GM19023 (cell line): ENCODE measurements at regions not wholly inside any gene's neighbourhood (a gene's known extent, or its start where the extent isn't known, plus 50 kb on each side); places are given as distances from the start of the nearest gene placed in this dataset.
"Not testable (repeated sequence)": the region's sequence is repeated elsewhere in the genome, so short reads cannot be mapped to it uniquely, and the experiment has no call there.

Experiments used
- ATAC-seq: cut with Tn5 transposase; IDR thresholded peaks from one replicate; pipeline ENCODE4 v1.9.1; 2021; ENCODE audit warnings: mild to moderate bottlenecking, moderate library complexity; ENCODE audit not compliant: unreplicated experiment

GRCh38 chr12:93235881-93236280, 141.8 kb upstream of the NUDT4 start:
- no peak for ATAC-seq

- ATAC-seq = no peak
These were observed 140.3 kb upstream of the NUDT4 start for GRCh38 chr12:93237235-93237915.

DNA sequence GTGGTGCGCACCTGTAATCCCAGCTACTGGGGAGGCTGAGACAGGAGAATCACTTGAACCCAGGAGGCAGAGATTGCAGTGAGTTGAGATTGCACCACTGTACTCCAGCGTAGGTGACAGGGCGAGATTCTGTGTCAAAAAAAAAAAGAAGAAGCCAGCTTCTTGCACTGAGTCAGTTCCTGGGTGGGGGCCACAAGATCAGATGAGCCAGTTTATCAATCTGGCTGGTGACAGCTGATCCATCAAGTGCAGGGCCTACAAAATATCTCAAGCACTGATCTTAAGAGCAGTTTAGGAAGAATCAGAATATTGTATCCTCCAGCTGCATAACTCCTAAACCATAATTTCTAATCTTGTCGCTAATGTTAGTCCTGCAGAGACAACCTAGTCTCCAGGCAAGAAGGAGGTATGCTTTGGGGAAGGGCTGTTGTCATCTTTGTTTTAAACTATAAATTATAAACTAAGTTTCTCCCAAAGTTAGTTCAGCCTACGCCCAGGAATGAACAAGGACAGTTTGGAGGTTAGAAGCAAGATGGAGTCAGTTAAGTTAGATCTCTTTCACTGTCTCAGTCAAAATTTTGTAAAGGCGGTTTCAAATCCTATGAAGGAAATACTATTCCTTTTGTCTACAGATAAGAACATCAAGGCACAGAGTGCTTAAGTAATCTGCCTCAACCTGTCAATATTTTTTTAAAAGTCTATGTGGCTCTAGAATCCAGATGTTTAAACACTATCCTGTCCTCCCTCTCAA, 139.0 kb upstream of the NUDT4 start:
- ATAC-seq = not testable (repeated sequence)

GRCh38 chr12:93239789-93240188, 137.9 kb upstream of the NUDT4 start:
- ATAC-seq = not testable (repeated sequence)

DNA sequence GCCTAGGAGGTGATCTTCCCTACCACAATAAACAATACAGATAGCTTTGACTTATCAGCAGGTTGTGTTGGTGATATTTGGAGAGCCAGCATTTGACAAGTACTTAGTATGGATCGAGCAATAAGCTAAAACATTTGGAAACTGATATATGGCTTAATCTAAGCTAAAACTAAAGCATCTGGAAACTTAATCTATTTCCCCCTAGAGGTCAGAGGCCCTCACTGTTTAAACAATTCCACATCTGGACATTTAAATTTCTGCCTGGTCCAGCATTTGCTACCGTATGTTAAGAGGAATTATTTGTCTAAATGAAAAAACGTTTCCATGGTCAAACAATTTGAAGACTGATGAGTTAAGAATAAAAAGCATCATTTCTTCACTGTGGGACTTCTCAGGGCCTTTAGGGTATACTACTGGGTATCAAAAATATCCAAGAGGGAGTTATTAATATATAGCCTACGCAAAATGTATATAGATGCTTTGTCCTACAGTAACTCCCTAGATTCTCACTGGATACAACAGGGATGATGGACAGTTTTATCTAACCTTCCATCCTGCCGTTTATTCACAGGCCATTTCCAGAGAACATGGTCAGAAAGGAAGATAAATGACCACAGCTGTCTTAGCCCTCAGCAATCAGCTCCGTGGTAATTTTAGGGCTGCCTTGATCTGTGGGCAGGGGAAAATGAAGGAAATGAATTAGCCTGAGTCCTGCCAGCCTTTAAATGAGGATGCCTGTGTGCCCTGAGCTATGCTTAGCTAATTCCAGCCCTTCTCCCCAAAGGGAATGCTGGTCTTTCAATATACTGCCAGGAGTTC, 135.4 kb upstream of the NUDT4 start:
- ATAC-seq = no peak

GRCh38 chr12:93243382-93243688, 134.4 kb upstream of the NUDT4 start:
- no peak for ATAC-seq

- no peak for ATAC-seq
These were observed 133.8 kb upstream of the NUDT4 start for GRCh38 chr12:93243689-93244513.

- ATAC-seq = peak; percentile 36
These were observed 133.1 kb upstream of the NUDT4 start for GRCh38 chr12:93244514-93245077.

DNA sequence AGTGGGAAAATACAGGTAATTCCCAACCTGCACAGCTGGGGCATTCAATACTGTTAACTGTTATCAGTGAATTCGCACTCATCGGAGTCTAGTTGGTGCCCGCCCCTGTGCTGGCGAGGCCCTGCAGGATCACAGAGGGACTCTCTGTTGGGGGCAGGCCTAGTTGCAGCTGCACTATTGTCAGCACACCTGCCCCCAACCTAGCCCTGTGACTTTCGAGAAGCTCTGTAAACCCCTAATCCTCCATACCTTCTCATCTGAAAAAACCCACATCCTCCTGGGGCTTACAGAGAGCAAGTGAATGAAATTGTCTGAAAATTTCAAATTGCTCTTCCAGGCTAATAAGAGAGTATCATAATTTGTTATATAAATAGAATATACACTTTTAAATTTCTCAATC, 132.2 kb upstream of the NUDT4 start:
- peak; percentile 67 for ATAC-seq

DNA sequence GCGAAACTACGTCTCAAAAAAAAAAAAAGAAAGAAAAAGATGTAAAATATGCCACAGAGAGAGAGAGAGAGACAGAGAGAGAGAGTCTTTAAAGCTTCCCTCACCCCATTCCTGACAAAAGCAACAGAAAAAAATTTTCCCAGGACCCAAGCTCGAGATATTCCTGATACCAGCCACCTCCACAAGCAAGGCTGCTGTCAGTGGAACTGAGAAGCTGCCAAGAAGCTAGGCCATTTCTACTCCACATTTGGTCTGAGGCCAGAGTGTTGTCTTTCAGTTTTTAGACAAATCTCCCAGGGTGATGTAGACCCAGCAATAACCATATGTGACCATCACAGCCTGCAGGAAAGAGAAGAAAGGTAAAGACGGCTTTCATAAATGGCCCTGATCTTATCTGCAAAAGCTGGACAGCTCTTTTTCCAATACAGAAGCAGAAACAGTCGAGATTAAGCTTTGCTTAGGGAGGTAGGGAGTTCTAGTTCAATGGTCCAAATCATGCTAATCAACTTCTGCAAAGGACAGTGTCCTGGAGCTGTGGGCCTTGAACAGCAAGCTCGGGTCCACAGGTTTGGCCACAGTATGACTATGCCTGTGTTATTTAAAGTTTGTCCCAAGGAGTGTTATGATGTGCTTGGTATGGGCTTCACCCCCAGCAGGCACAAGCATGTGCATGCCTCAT, 130.3 kb upstream of the NUDT4 start:
- no peak for ATAC-seq

DNA sequence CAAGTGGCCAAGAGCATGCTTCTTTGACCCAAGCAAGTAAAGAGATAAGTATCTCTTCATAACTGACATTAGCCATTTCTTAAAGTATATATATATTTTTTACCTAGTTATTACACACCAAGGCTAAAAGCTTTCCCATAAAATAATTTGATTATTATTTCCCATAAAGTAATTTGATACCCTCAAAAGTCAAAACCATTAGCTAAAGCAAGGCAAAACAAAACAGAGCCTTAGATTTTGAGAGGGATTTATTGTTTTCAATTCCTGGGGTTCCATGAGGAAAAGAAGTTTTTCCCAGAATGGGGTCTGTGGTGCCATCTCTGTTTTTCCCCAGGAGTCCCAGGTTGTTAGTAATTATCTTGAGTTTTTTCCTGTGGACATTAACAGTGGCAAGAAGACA, 125.5 kb upstream of the NUDT4 start:
- no peak for ATAC-seq

DNA sequence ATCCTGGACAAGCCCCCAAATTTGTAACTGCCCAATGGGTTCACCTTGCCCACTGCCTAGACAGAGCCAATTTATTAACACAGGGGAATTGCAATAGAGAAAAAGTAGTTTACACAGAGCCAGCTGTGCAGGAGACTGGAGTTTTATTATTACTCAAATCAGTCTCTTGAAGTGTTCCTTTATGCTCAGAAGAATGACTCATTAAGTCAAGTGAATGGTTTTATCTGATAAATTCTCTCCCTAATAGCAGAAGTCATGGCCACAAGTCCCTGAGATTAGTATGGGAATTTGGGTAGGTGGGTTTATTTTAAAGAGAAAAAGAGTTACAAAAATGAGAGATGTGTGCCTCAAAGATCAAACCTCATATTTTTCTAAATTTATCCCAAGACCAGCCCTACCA, 122.8 kb upstream of the NUDT4 start:
- ATAC-seq = no peak

DNA sequence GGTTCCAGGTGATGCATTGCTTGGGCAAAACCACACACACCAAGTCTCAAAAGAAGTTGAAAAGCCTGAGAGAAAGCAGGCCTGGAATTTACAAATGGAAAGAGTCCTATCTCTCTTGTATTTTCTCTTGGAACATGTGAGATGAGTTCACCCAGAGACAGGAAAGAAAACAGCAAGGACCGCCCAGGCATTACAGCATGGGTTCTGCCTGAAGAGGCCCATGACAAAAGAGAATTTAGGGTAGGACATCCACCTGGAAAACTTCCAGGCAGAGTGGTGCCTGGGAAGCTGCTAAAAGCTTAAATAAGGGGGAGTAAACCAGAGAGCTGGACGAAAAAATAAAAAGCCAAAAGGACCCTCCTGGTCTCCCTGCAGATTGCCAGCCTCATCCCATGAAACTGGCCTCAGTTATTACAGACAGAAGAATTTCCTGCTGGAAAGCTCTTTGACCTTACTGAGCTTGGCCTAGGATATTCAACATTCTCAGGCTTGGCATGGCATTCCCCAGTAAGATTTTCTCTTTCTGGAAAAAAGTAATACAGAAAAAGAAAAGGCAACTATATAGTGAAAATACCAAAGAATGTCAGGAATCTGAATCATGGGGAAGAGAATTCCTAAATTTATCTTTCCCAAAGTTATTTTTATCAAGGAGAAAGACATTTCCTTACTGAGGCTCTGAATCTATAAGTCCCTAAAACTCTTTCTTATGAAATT, 121.3 kb upstream of the NUDT4 start:
- ATAC-seq = no peak

DNA sequence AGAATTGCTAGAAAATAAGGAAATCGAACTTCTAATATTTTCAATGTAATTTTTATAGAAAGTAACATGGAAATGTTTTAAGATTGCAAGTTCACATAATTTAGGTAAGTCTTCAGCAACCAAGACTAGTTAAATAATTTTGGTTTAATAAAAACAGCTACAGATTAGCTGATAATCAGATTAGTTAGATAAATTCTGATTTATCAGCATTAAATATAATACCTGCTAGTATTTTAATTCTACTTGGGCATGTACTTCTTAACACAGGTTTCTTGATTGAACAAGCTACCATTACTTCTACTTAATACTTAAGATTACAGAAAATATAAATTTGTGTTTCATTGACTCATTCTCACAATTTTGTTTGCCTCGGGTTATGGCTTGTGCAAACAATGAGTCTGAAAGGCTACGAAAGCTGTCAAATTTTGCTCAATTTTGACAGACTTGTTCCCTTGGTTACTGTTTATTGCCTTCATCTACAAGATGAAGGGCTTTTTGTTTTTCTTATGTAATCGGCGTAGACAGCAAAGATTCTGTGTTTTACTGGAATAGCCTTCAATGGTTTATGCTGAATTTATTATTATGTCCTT, 116.1 kb upstream of the NUDT4 start:
- ATAC-seq = no peak

DNA sequence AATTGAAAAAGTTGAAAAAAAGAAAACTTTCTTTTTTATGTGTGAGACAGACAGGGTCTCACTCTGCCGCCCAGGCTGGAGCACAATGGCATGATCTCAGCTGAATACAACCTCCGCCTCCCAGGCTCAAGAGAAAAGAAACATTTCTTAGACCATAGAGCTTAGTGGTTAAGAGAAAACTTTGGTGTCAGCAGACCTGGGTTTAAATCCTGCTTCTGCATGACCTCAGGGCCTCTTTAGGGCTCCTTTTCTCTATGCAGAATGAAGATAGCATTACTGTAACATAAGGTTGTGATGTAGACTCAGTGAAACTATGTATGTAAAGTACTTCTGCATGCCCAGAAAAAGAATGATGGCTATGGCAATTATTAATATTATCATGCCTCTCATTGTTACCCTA, 104.7 kb upstream of the NUDT4 start:
- no peak for ATAC-seq

- no peak for ATAC-seq
These were observed 103.7 kb upstream of the NUDT4 start for GRCh38 chr12:93273834-93274564.

DNA sequence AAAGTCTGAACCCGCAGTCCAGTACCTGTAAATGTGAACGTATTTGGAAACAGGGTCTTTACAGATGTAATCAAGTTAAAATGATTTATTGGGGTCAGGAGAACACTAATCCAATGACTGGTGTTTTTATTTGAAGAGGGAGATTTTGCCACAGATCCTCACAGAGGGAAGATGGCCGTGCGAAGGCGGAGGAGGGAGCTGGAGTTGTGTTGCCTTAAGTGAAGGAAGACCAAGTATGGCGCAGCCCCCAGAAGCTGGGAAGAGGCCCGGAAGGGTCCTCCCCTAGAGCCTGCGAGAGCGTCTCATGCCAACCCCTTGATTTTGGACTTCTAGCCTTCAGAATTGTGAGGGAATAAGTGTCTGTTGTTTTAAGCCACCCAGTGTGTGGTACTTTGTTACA, 102.8 kb upstream of the NUDT4 start:
- no peak for ATAC-seq

GRCh38 chr12:93275589-93275988, 102.1 kb upstream of the NUDT4 start:
- ATAC-seq = no peak
